ENCODE measurements at regions not wholly inside any gene's neighbourhood (a gene's known extent, or its start where the extent isn't known, plus 50 kb on each side); places are given as distances from the start of the nearest gene placed in this dataset.
"Not testable (repeated sequence)": the region's sequence is repeated elsewhere in the genome, so short reads cannot be mapped to it uniquely, and the experiment has no call there.

- DNase-seq, result no peak
These were observed 232.8 kb upstream of the RASGEF1B start for GRCh38 chr4:81704461-81704860.

GRCh38 chr4:81700189-81700588 is 228.5 kb upstream of the RASGEF1B start:
- no peak for DNase-seq

- no peak for DNase-seq
These were observed 227.0 kb upstream of the RASGEF1B start for GRCh38 chr4:81698538-81699296.

- DNase-seq, result no peak
These were observed 222.6 kb upstream of the RASGEF1B start for GRCh38 chr4:81694176-81694913.

- no peak for DNase-seq
These were observed 219.2 kb upstream of the RASGEF1B start for GRCh38 chr4:81690871-81691270.

- no peak for DNase-seq
These were observed 216.4 kb upstream of the RASGEF1B start for GRCh38 chr4:81688085-81688484.

- DNase-seq, result no peak
These were observed 215.8 kb upstream of the RASGEF1B start for GRCh38 chr4:81687471-81687870.

GRCh38 chr4:81685104-81685503 is 213.4 kb upstream of the RASGEF1B start:
- no peak for DNase-seq

GRCh38 chr4:81684352-81684751 is 212.6 kb upstream of the RASGEF1B start:
- peak; percentile 76 for DNase-seq

- DNase-seq, result no peak
These were observed 210.8 kb upstream of the RASGEF1B start for GRCh38 chr4:81682492-81682891.

- no peak for DNase-seq
These were observed 207.6 kb upstream of the RASGEF1B start for GRCh38 chr4:81679315-81679714.

GRCh38 chr4:81678801-81679200 is 207.1 kb upstream of the RASGEF1B start:
- DNase-seq, result no peak

- no peak for DNase-seq
These were observed 204.8 kb upstream of the RASGEF1B start for GRCh38 chr4:81676537-81676936.

GRCh38 chr4:81675791-81676393 is 204.2 kb upstream of the RASGEF1B start:
- no peak for DNase-seq

- no peak for DNase-seq
These were observed 202.3 kb upstream of the RASGEF1B start for GRCh38 chr4:81673961-81674360.

- DNase-seq, result not testable (repeated sequence)
These were observed 196.6 kb upstream of the RASGEF1B start for GRCh38 chr4:81668328-81668727.

- no peak for DNase-seq
These were observed 195.8 kb upstream of the RASGEF1B start for GRCh38 chr4:81667539-81667938.

- no peak for DNase-seq
These were observed 194.8 kb upstream of the RASGEF1B start for GRCh38 chr4:81666491-81666890.

GRCh38 chr4:81665649-81666048 is 193.9 kb upstream of the RASGEF1B start:
- DNase-seq, result no peak

GRCh38 chr4:81665045-81665444 is 193.3 kb upstream of the RASGEF1B start:
- DNase-seq, result no peak

GRCh38 chr4:81664079-81664478 is 192.4 kb upstream of the RASGEF1B start:
- no peak for DNase-seq

GRCh38 chr4:81663368-81663767 is 191.7 kb upstream of the RASGEF1B start:
- DNase-seq, result no peak

- no peak for DNase-seq
These were observed 187.3 kb upstream of the RASGEF1B start for GRCh38 chr4:81659051-81659450.

GRCh38 chr4:81652069-81652478 is 180.4 kb upstream of the RASGEF1B start:
- DNase-seq, result no peak

Measured in hematopoietic multipotent progenitor cell treated with erythropoietin and hydrocortisone succinate and interleukin-3 and kit ligand, for 6 days (in vitro differentiated cells).